ENCODE measurements at regions not wholly inside any gene's neighbourhood (a gene's known extent, or its start where the extent isn't known, plus 50 kb on each side); places are given as distances from the start of the nearest gene placed in this dataset.

- DNase-seq (ENCODE audit: low read depth): no peak
Observed at GRCh38 chr4:104896660-104897645, 249.7 kb upstream of the TET2 start.

GRCh38 chr4:104899863-104900262 is 246.8 kb upstream of the TET2 start:
- no peak for DNase-seq (ENCODE audit: low read depth)

- no peak for DNase-seq (ENCODE audit: low read depth)
Observed at GRCh38 chr4:104901438-104901837, 245.2 kb upstream of the TET2 start.

- no peak for DNase-seq (ENCODE audit: low read depth)
Observed at GRCh38 chr4:104901961-104902605, 244.6 kb upstream of the TET2 start.

GRCh38 chr4:104905065-104905464 is 241.6 kb upstream of the TET2 start:
- no peak for DNase-seq (ENCODE audit: low read depth)

GRCh38 chr4:104905546-104905945 is 241.1 kb upstream of the TET2 start:
- no peak for DNase-seq (ENCODE audit: low read depth)

GRCh38 chr4:104906276-104906675 is 240.4 kb upstream of the TET2 start:
- no peak for DNase-seq (ENCODE audit: low read depth)

- no peak for DNase-seq (ENCODE audit: low read depth)
Observed at GRCh38 chr4:104907074-104907649, 239.5 kb upstream of the TET2 start.

- DNase-seq (ENCODE audit: low read depth): no peak
Observed at GRCh38 chr4:104907991-104908390, 238.7 kb upstream of the TET2 start.

- no peak for DNase-seq (ENCODE audit: low read depth)
Observed at GRCh38 chr4:104909376-104909775, 237.3 kb upstream of the TET2 start.

GRCh38 chr4:104912518-104912917 is 234.2 kb upstream of the TET2 start:
- no peak for DNase-seq (ENCODE audit: low read depth)

- no peak for DNase-seq (ENCODE audit: low read depth)
Observed at GRCh38 chr4:104915373-104915772, 231.3 kb upstream of the TET2 start.

- DNase-seq (ENCODE audit: low read depth): no peak
Observed at GRCh38 chr4:104915864-104916263, 230.8 kb upstream of the TET2 start.

- no peak for DNase-seq (ENCODE audit: low read depth)
Observed at GRCh38 chr4:104919406-104919805, 227.3 kb upstream of the TET2 start.

GRCh38 chr4:104930298-104930697 is 216.4 kb upstream of the TET2 start:
- DNase-seq (ENCODE audit: low read depth): no peak

- DNase-seq (ENCODE audit: low read depth): peak; percentile 12
Observed at GRCh38 chr4:104930745-104931736, 215.6 kb upstream of the TET2 start.

GRCh38 chr4:104938624-104939023 is 208.1 kb upstream of the TET2 start:
- DNase-seq (ENCODE audit: low read depth): no peak

- DNase-seq (ENCODE audit: low read depth): no peak
Observed at GRCh38 chr4:104940927-104941326, 205.7 kb upstream of the TET2 start.

GRCh38 chr4:104941661-104942062 is 205.0 kb upstream of the TET2 start:
- DNase-seq (ENCODE audit: low read depth): no peak

- DNase-seq (ENCODE audit: low read depth): no peak
Observed at GRCh38 chr4:104942990-104943743, 203.5 kb upstream of the TET2 start.

- DNase-seq (ENCODE audit: low read depth): no peak
Observed at GRCh38 chr4:104944596-104944995, 202.1 kb upstream of the TET2 start.
